ENCODE measurements at regions not wholly inside any gene's neighbourhood (a gene's known extent, or its start where the extent isn't known, plus 50 kb on each side); places are given as distances from the start of the nearest gene placed in this dataset.

DNA sequence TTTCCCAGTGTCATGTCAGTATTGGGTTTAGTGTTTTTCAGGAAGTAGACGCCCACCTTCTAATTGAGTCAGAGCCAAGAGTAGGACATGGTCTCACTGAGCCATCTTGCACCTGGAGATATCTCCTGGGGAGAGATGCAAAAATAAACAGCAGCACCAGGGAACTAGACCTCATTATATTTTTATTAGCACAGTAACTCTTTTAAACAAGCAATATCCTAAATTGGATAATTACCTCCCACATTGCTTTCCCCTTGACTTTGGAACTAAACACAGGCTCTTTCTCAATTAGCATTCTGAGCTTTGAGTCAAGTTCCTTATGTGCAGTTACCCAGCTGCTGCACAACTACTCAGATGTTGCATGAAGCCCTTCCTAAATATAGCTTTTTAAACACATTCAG, 175.4 kb downstream of the IBTK start:
- no peak for DNase-seq (ENCODE audit: low spot score)

- no peak for DNase-seq (ENCODE audit: low spot score)
Observed at GRCh38 chr6:82068721-82069120, 178.8 kb downstream of the IBTK start.

DNA sequence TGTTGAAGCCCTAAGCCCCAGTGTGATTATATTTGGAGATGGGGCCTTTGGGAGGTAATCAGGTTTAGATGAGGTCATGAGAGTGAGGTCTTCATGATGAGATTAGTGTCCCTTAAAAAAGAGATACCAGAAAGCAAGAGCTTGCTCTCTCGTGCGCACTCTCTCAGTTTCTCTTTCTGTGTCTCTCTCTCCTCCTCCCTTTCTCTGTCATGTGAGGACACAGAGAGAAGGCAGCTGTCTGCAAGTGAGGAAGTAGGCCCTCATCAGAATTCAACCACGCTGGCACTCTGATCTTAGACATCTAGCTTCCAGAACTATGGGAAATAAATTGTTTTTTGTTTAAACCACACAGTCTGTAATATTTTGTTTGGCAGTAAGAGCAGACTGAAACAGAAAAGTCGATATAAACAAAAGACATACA, 180.5 kb downstream of the IBTK start:
- no peak for DNase-seq (ENCODE audit: low spot score)

DNA sequence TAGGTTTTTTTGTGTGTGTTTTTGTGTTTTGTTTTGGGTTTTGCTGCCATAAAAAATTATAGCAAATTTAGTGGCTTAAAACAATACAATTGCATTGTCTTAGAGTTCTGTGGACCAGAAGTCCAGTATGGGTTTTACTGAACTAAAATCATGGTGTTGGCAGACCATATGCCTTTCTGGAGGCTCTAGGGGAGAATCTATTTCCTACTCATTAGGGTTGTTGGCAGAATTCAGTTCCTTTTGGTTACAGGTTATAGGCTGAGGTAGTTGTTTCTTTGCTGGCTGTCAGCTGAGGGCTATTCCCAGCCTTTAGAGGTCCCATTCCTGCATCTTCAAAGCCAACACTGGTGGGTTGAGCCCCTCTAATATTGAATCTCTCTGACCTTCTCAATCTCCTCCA, 181.3 kb downstream of the IBTK start:
- DNase-seq (ENCODE audit: low spot score) = no peak

DNA sequence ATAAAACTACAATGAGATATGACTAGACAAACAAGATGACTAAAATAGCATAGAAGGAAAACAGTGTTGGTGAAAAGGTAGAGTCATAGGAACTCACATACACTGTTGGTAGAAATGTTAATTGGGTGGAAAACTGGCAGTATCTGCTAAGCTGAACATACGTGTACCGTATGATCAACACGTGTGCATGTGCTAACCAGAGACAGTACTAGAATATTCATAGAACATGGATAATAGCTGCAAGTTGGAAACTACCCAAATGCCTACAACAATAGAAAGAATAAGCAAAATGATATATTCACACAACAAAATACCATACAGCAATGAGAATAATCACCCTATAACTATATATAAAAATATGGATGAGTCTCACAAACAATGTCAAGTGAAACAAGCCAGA, 184.0 kb downstream of the IBTK start:
- no peak for DNase-seq (ENCODE audit: low spot score)

- no peak for DNase-seq (ENCODE audit: low spot score)
Observed at GRCh38 chr6:82062219-82062618, 185.3 kb downstream of the IBTK start.

DNA sequence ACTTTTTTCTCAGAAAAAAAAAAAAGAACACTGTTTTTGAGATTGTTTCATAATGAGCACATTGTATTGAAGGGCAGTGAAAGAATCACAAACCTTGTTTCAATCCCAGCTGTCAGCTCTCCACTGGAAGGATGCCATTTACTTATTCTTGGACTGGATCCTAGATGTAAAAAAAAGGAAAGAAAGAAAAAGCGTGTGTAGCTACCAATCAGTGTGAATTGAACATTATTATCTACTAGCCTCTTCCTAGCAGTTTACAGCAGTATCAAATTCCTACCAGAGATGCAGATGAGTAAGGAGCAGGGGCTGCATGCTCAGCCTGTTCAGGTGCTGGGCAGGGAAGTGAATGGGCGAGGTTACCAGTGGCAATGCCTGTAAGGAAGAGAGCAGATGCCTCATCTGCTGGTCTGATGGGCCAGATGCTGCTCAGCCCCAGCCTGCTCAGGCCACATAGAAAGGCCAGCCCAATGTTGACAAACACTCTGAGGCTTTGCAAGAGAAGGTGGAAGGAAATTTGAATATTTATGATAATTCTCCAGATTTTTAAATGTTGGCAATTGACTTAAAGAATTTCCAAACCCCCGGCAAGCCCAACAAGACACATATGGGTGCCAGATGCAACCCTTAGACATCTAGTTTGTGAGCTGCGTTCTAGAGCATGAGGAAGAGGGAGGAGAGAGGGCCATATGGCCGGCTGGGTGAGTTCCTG, 189.5 kb downstream of the IBTK start:
- no peak for DNase-seq (ENCODE audit: low spot score)

DNA sequence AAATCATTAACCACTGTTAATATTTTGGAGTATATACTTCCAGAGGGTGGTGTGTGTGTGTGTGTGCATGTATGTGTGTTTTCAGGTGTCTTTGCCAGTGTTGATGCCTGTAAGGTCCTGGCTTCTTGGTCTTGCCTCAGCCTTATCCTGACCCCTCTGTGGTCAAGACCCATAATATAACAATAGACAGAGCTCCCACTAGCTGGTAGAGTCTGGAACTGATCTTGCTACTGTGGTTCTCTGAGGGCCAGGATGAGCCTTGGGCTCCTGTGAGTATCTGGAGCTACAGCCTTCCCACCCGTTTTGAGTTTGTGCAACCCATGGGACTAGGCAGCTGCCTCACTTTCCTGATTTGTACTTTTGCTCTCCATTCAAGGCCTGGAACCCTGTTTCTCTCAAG, 191.0 kb downstream of the IBTK start:
- no peak for DNase-seq (ENCODE audit: low spot score)

DNA sequence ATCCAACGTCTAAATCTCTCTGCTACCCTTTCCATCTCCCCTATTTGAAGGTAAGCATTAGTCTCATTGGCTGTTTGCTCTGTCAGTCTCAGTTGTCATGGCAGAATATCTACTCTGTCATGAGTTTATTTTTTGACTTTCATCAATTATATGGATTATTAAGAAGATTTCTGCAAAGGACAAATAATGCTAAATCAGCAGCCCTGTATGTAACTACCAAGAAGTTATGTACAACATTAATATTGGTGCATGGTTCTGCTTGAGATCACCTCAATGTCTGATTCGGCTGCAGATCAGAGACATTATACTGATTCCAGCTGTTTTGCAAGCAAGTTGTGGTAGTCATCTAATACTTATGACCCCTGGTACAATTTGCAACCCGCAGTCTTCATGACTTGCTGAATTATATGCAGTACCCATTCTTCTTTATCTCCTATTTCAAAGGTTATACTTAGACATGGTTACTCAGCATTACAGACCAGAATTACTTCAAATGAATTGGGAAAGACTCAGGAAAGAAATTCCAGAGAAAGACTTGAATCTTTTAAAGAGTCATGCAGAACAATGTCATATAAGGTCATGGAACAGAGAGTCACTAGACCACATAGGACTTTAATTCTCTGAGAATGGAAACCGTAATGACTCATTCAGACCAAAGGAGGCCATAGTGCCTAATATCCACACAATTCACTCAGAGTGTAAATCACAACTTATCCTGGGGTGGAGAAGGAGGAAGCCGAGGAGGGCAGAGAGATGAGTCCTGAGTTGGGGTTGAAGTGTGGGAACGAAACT, 201.4 kb downstream of the IBTK start:
- DNase-seq (ENCODE audit: low spot score) = no peak

GRCh38 chr6:82040405-82041221, 206.9 kb downstream of the IBTK start:
- peak; percentile 4 for DNase-seq (ENCODE audit: low spot score)

- DNase-seq (ENCODE audit: low spot score) = no peak
Observed at GRCh38 chr6:82038631-82039030, 208.9 kb downstream of the IBTK start.

DNA sequence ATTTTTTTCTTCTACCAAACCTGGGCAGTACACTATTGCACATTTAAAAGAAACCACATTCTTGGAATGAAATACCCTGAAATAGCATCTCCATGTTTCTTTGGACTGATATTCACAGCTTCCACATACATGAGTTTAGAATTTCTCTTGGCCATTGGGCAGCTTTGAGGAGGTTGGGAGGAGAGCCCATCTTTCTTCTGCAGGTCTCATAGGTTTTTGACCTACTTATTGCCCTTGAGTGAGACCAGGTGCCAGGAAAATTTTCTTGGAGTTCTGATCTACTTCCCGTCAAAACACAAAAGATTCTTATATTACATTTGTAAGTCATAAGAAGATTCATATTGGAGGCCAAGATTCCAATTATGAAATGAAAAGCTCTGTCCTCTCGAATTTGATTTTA, 212.0 kb downstream of the IBTK start:
- DNase-seq (ENCODE audit: low spot score) = no peak

- no peak for DNase-seq (ENCODE audit: low spot score)
Observed at GRCh38 chr6:82033631-82034211, 213.8 kb downstream of the IBTK start.

- DNase-seq (ENCODE audit: low spot score) = no peak
Observed at GRCh38 chr6:82032444-82032843, 215.1 kb downstream of the IBTK start.

- no peak for DNase-seq (ENCODE audit: low spot score)
Observed at GRCh38 chr6:82030761-82031503, 216.6 kb downstream of the IBTK start.

GRCh38 chr6:82030301-82030700, 217.2 kb downstream of the IBTK start:
- DNase-seq (ENCODE audit: low spot score) = no peak

DNA sequence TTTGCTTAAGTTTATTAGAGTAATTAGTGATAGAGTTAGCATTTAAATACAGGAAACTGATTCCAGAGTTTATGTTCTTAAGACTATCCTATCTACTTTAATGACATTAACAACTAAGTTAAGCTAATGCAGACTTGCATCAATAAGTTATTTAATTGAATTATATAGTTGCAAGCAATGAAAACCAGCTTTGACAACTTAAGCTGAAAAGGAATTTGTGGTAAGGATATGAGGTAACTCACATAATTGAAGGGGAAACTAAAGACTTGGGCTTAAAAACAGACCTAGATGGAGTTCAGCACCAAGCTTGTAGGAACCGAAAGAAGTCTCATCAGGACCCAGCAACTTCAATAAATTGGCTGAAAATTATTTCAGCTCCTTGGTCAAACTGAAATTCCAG, 222.3 kb downstream of the IBTK start:
- DNase-seq (ENCODE audit: low spot score) = no peak

DNA sequence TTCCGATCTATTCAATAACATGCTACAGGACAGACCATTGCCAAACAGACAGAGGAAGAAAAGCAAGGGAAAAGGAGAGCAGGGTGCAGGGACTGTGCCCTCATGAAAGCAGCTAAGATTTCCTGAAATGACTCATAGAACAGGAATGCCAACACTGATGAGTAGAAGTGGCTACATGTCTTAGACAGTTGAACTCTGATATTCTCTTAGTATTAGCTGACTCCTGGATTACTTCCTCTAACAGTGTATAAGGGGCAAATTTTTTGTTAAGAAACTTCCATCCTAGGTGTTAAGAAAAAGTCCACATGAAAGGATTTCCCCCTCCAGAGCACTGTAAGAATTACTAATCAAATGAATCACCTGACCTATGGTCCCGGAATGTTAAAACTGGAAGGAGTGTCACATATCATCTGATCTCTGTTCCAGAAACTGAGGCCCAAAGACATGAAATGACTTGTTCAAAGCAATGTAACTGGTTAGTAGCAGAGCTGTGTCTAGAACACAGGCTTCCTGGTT, 224.9 kb downstream of the IBTK start:
- no peak for DNase-seq (ENCODE audit: low spot score)

DNA sequence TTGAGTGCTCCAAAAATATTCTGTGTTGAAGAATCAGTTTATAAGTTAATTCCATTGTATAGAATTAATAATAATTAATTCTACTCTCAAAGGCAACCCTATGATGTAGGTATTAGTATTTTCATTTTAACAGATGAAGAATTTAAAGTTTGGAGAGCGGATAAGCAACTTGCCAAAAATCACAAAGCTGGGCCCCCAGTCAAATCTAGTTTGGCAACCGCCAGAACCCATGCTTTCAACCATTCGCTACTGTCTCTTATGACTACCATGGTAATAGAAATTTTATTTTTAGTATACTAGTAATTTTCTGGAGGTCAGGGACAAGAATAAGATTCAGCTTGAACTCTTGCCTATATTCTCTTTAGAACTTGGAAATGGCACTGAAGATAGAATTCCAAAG, 229.8 kb downstream of the IBTK start:
- no peak for DNase-seq (ENCODE audit: low spot score)

DNA sequence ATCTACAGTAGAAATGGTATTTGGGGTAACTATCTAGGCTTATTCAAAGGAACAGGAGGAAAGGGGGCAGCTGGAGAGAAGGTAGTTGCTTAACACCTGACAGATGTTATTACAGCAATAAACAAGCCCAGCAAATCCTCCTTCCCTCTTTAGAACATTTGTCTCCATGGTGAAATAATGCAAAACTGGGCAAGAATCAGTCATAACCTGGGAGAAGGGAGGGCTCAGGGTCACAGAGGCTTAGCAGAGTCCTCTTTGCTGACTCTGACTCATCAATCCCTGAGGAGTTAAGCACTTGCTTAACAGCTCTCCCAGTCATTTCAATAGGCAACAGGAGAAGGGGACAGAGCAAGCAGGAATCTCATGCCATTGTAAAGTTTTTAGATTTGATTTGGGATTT, 230.3 kb downstream of the IBTK start:
- no peak for DNase-seq (ENCODE audit: low spot score)

GRCh38 chr6:82015526-82015925, 232.0 kb downstream of the IBTK start:
- no peak for DNase-seq (ENCODE audit: low spot score)

DNA sequence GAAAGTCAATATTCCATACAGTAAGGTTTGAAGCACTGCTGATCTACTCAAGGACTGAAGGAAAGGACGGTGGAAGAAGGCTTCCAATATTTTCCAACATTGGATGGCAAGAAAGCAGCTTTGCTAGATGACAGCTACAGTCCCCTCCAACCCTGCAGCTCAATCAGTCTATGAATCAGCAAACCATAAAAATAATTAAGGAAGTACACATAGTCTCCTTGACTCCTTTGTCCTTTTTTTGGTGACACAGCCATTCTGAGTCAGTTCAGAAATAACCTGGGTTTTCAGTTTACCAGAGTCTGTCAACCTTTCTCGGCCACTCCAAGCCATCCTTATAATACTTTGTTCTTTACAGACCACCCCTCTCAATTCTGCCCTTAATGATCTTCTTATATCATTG, 232.5 kb downstream of the IBTK start:
- no peak for DNase-seq (ENCODE audit: low spot score)

All from activated CD4-positive, alpha-beta T cell treated with anti-CD3 and anti-CD28 coated beads, Interleukin-2, Interleukin-4, amounts not matched to agents 100 ng/mL and 50 ng/mL, durations not matched to agents 16 hours and 8 hours (primary cell).